Ishikawa (cell line): ENCODE measurements at regions not wholly inside any gene's neighbourhood (a gene's known extent, or its start where the extent isn't known, plus 50 kb on each side); places are given as distances from the start of the nearest gene placed in this dataset.

ENCODE experiments used
- CEBPB ChIP-seq: IDR thresholded peaks from 2 replicates; pipeline ENCODE4 v1.6.1; 2012
- CREB1 ChIP-seq: IDR thresholded peaks from 2 replicates; pipeline ENCODE4 v1.6.1; 2012; ENCODE audit warnings: low read depth
- EGR1 ChIP-seq: IDR thresholded peaks from 2 replicates; pipeline ENCODE4 v1.6.1; 2012
- EP300 ChIP-seq: IDR thresholded peaks from 2 replicates; pipeline ENCODE4 v1.6.1; 2012; ENCODE audit warnings: borderline replicate concordance
- FOXM1 ChIP-seq: IDR thresholded peaks from 2 replicates; pipeline ENCODE4 v1.6.1; 2012; ENCODE audit warnings: low read depth, borderline replicate concordance
- NFIC ChIP-seq: IDR thresholded peaks from 2 replicates; pipeline ENCODE4 v1.6.1; 2012
- RAD21 ChIP-seq: IDR thresholded peaks from 2 replicates; pipeline ENCODE4 v1.6.1; 2012; ENCODE audit warnings: low read depth
- TAF1 ChIP-seq: IDR thresholded peaks from 2 replicates; pipeline ENCODE4 v1.6.1; 2012; ENCODE audit warnings: low read depth, mild to moderate bottlenecking
- TCF12 ChIP-seq: IDR thresholded peaks from 2 replicates; pipeline ENCODE4 v1.6.1; 2012; ENCODE audit warnings: low read depth
- TEAD4 ChIP-seq: IDR thresholded peaks from 2 replicates; pipeline ENCODE4 v1.6.1; 2012
- YY1 ChIP-seq: IDR thresholded peaks from 2 replicates; pipeline ENCODE4 v1.6.1; 2012; ENCODE audit warnings: low read depth
- ZBTB7A ChIP-seq: IDR thresholded peaks from 2 replicates; pipeline ENCODE4 v1.6.1; 2012; ENCODE audit warnings: low read depth
- TF ChIP-seq, protein P1 (sequence below): IDR thresholded peaks from 2 replicates; pipeline ENCODE4 v1.6.1; 2012
- TF ChIP-seq, protein P2 (sequence below): IDR thresholded peaks from 2 replicates; pipeline ENCODE4 v1.6.1; 2012; ENCODE audit warnings: low read depth, mild to moderate bottlenecking
- TF ChIP-seq, protein P3 (sequence below): IDR thresholded peaks from 2 replicates; pipeline ENCODE4 v1.6.1; 2012

DNA sequence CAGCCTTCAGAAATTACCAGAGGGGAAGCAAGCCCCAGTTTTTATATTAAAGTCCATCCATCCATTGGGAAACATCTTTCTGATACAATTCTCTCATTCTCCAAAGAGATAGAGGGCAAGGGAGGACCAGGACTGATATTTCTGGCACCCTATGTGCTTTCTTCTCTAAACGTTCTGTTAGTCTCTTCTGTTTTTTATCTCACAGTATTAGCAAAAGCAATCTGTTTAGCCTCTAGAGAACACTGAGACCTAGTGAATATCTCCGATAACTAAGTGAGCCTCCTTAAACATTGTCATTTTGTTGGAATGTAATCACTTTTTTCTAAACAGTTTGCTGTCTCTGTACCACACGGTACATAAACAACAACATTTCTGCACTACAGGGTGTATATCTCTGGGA lies 464.6 kb downstream of the JRKL start:
- TF ChIP-seq CREB1 (no peak), CEBPB (no peak), RAD21 (no peak), FOXM1 (no peak), EP300 (no peak), TEAD4 (no peak), NFIC (no peak), ZBTB7A (no peak), TAF1 (no peak), YY1 (no peak), EGR1 (no peak), TCF12 (no peak)
- TF ChIP-seq, protein P1, sequence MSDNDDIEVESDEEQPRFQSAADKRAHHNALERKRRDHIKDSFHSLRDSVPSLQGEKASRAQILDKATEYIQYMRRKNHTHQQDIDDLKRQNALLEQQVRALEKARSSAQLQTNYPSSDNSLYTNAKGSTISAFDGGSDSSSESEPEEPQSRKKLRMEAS = no peak
- TF ChIP-seq, protein P2, sequence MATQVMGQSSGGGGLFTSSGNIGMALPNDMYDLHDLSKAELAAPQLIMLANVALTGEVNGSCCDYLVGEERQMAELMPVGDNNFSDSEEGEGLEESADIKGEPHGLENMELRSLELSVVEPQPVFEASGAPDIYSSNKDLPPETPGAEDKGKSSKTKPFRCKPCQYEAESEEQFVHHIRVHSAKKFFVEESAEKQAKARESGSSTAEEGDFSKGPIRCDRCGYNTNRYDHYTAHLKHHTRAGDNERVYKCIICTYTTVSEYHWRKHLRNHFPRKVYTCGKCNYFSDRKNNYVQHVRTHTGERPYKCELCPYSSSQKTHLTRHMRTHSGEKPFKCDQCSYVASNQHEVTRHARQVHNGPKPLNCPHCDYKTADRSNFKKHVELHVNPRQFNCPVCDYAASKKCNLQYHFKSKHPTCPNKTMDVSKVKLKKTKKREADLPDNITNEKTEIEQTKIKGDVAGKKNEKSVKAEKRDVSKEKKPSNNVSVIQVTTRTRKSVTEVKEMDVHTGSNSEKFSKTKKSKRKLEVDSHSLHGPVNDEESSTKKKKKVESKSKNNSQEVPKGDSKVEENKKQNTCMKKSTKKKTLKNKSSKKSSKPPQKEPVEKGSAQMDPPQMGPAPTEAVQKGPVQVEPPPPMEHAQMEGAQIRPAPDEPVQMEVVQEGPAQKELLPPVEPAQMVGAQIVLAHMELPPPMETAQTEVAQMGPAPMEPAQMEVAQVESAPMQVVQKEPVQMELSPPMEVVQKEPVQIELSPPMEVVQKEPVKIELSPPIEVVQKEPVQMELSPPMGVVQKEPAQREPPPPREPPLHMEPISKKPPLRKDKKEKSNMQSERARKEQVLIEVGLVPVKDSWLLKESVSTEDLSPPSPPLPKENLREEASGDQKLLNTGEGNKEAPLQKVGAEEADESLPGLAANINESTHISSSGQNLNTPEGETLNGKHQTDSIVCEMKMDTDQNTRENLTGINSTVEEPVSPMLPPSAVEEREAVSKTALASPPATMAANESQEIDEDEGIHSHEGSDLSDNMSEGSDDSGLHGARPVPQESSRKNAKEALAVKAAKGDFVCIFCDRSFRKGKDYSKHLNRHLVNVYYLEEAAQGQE = no peak
- TF ChIP-seq, protein P3, sequence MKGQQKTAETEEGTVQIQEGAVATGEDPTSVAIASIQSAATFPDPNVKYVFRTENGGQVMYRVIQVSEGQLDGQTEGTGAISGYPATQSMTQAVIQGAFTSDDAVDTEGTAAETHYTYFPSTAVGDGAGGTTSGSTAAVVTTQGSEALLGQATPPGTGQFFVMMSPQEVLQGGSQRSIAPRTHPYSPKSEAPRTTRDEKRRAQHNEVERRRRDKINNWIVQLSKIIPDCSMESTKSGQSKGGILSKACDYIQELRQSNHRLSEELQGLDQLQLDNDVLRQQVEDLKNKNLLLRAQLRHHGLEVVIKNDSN = no peak

DNA sequence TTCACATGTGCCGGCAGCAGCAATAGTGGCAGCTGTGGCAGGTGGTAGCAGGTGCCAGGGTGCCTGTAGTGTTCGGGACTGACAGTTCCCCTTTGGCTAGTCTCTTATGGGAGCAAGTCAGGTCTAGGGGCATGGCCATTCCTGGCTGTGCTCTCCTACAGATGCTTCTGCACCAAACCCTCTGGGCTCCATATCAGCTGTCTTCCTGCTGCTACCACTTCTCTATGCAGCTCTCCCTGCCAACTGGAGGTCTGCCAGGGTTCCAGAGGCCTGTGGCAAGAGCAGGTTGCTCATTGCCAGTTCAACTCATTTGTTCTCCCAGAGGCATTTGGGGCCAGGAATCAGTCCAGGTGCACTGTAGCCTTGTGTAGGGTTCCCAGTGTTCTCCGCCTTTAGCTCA lies 473.7 kb downstream of the JRKL start:
- no peak for TF ChIP-seq EP300
- no peak for TF ChIP-seq CREB1
- TF ChIP-seq RAD21 = no peak

DNA sequence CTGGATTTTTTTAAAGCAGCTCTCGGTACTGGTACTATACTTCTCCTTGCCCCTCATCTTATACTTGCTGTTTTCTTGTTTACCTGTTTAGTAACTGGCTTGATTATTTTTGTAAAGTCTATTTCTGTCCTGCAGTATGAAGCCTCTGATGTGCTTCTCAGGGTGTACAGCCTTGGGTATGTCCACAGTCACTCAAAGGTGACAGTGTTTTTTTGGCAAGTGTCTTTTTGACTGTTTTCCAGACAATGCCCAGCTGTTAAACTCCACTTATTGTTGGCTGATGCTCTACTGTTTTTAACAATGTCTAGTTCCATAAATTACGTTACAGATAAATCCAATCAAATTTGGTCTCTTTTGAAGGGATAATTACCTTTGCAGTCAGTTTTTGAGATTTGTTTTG lies 475.2 kb downstream of the JRKL start:
- no peak for TF ChIP-seq ZBTB7A
- TF ChIP-seq FOXM1 = no peak
- TF ChIP-seq EGR1 = no peak
- TF ChIP-seq, protein P1 = no peak
- TF ChIP-seq CREB1 = no peak
- TF ChIP-seq CEBPB = no peak
- TF ChIP-seq EP300 = no peak
- no peak for TF ChIP-seq YY1
- TF ChIP-seq, protein P2 = no peak
- TF ChIP-seq NFIC = no peak
- no peak for TF ChIP-seq TAF1
- TF ChIP-seq, protein P3 = no peak
- no peak for TF ChIP-seq TEAD4
- TF ChIP-seq RAD21 = no peak
- TF ChIP-seq TCF12 = no peak

DNA sequence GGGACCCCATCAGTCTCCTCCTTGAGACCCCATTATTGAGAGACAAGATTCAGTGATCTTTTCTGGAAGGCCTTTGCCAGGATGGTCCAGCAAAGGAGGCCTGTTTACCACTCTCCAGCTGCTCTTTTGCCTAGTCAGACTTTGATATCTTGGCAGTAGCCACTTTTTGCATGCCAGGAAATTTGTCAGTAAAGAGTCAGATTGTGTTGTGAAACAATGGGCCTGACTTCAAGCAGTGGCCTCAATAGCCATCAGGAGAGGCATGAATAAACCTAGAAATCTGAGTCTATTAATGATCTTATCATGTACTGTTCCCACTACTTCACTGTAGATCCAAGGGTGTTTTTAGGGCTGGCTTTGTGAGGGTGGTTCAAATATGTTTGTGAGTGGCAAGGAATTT lies 479.4 kb downstream of the JRKL start:
- TF ChIP-seq EGR1 (no peak), YY1 (no peak), RAD21 (no peak)
- TF ChIP-seq, protein P1 = no peak

DNA sequence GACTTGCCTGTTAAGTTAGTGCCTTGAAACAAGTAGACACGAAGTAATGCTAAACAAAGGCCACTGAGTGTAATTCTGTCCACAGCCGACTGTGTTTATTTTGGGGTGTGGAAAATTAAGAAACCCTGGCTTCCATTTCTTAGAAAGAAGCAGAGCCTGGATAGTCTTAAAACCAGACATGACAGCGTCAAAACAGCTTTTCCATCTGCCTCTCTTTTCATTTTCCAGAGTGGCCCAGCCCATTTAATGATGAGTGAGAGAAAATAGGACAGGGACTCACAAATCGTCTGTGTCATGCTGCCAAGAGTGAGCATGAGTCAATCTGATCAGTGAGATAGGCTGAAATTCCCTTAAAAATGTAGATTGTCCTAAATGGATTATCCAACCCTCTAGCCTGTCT lies 485.9 kb downstream of the JRKL start:
- TF ChIP-seq, protein P2 = no peak
- TF ChIP-seq, protein P3 = no peak
- TF ChIP-seq NFIC (no peak), EGR1 (no peak), CREB1 (no peak), TAF1 (no peak), EP300 (no peak), TCF12 (no peak), CEBPB (no peak)
